ENCODE measurements at regions not wholly inside any gene's neighbourhood (a gene's known extent, or its start where the extent isn't known, plus 50 kb on each side); places are given as distances from the start of the nearest gene placed in this dataset.

DNA sequence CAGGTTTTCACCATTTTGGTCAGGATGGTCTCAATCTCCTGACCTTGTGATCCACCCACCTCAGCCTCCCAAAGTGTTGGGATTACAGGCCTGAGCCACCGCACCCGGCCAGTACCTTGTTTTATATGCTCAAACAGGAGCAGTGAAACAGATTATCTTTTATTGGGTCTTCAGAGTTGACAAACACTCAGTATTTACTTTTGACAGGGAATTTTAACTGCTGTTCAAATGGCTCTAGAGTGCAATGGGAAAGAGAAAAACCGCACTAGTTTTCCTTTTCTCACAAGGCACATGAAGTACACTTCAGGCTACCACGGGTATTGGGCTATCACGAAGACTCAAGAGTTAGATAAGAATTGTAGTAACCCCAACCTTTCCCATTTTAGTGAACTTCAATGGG is 471.9 kb upstream of the DAB2 start:
- TF ChIP-seq, protein P1, sequence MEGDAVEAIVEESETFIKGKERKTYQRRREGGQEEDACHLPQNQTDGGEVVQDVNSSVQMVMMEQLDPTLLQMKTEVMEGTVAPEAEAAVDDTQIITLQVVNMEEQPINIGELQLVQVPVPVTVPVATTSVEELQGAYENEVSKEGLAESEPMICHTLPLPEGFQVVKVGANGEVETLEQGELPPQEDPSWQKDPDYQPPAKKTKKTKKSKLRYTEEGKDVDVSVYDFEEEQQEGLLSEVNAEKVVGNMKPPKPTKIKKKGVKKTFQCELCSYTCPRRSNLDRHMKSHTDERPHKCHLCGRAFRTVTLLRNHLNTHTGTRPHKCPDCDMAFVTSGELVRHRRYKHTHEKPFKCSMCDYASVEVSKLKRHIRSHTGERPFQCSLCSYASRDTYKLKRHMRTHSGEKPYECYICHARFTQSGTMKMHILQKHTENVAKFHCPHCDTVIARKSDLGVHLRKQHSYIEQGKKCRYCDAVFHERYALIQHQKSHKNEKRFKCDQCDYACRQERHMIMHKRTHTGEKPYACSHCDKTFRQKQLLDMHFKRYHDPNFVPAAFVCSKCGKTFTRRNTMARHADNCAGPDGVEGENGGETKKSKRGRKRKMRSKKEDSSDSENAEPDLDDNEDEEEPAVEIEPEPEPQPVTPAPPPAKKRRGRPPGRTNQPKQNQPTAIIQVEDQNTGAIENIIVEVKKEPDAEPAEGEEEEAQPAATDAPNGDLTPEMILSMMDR (IDR thresholded peaks at IDR 0.05), result no peak

- TF ChIP-seq, protein P1 (IDR thresholded peaks at IDR 0.05), result no peak
Measured at GRCh38 chr5:39896104-39896503, 471.3 kb upstream of the DAB2 start.

GRCh38 chr5:39892708-39893107 is 467.9 kb upstream of the DAB2 start:
- TF ChIP-seq, protein P1 (IDR thresholded peaks at IDR 0.05), result no peak

- TF ChIP-seq, protein P1 (IDR thresholded peaks at IDR 0.05), result no peak
Measured at GRCh38 chr5:39891376-39891775, 466.6 kb upstream of the DAB2 start.

DNA sequence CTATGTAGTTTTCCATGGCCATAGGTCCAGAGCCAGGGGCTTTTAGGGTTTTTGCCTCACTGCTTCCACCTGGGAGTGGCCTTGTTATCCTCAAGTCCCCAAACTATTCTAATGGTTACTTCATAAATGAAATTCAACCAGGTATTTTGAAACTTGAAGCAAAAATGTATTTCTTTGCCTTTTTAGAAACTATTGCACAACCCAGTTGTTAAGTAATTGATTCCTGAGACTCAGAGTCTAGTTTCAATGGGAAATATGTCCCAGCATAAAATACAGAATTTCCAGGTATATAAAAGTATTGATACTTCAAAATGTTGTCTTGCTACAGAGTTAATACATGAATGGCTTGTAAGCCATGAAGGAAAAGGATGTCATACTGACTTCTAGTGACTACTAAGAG is 456.2 kb upstream of the DAB2 start:
- TF ChIP-seq, protein P1 (IDR thresholded peaks at IDR 0.05), result no peak

GRCh38 chr5:39877479-39877878 is 452.7 kb upstream of the DAB2 start:
- TF ChIP-seq, protein P1 (IDR thresholded peaks at IDR 0.05), result no peak

DNA sequence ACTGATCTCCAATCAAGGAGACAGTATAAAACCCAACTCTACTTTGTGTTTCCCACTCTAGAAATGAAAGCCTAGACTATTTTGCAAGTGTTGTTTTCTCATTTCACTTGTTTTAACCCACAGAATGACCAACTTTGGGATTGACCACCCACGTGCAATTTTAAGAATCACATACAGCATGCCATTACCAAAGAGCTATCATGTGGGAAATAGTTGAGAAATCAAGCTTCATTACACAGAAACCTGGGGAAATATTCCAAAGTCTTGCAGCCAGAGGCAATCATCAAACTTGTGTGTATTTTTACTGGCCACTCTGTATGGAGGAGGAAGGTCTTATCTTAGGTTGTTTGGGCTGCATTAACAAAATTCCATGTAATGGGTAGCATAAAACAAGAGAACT is 451.4 kb upstream of the DAB2 start:
- TF ChIP-seq, protein P1 (IDR thresholded peaks at IDR 0.05), result no peak

- TF ChIP-seq, protein P1 (IDR thresholded peaks at IDR 0.05), result no peak
Measured at GRCh38 chr5:39870137-39870536, 445.4 kb upstream of the DAB2 start.
